A549 (cell line): ENCODE measurements at regions not wholly inside any gene's neighbourhood (a gene's known extent, or its start where the extent isn't known, plus 50 kb on each side); places are given as distances from the start of the nearest gene placed in this dataset.

Experiments
- ATAC-seq, 2 experiments: fragments of 200-7000 bp in 1 of 2; fragments of >200 bp in 1 of 2; cut with Nextera tagmentation in 1 of 2; cut with Tn5 transposase in 1 of 2; 3 replicates each; pipeline versions ENCODE4 v1.8.0 to v1.9.1; 2018 to 2020; ENCODE audit warnings: mild to moderate bottlenecking in 1 of 2, moderate library complexity in 1 of 2
- CTCF ChIA-PET: fragments of 300-600 bp; sonication (Branson Sonifier 250); formaldehyde crosslinking; extraction: SDS; loops from one replicate; lab custom pipeline; 2021; ENCODE audit warnings: antibody characterized with exemption, inconsistent platforms; lab: Yijun Ruan, JAX
- POLR2A ChIA-PET: fragments of 350-600 bp; formaldehyde crosslinking; extraction: SDS; loops from one replicate; lab custom pipeline; 2021; ENCODE audit warnings: antibody characterized with exemption, inconsistent platforms; lab: Yijun Ruan, JAX
- DNase-seq, 2 experiments: peaks; one replicate each; pipeline versions ENCODE4 v3.0.0 to v3.0.0-alpha.2; 2011 to 2016; ENCODE audit warnings: low read depth in 1 of 2, low spot score in 1 of 2
- FAIRE-seq: peaks from 2 replicates; lab custom pipeline; 2011; peaks lifted over from hg19 to GRCh38; lab: Jason Lieb, UNC
- H3K27ac ChIP-seq, 2 experiments: fragments of >200 bp; sonication (Bioruptor Twin); formaldehyde crosslinking; 3 replicates each; pipeline ENCODE4 v1.5.1; 2016 to 2017
- H3K4me1 ChIP-seq: fragments of >200 bp; sonication (Bioruptor Twin); formaldehyde crosslinking; 3 replicates; pipeline ENCODE4 v1.6.1; 2016
- H3K4me2 ChIP-seq: fragments of >200 bp; sonication (Bioruptor Twin); formaldehyde crosslinking; 3 replicates; pipeline ENCODE4 v1.6.1; 2016
- H3K4me3 ChIP-seq: fragments of >200 bp; sonication (Bioruptor Twin); formaldehyde crosslinking; 3 replicates; pipeline ENCODE4 v1.5.1; 2016
- H3K9me3 ChIP-seq: fragments of >200 bp; sonication (Bioruptor Twin); formaldehyde crosslinking; 3 replicates; pipeline ENCODE4 v1.6.1; 2016
- BHLHE40 ChIP-seq: IDR thresholded peaks from 2 replicates; pipeline ENCODE4 v1.6.1; 2012; ENCODE audit warnings: low read depth, low read length, inconsistent platforms
- CBX2 ChIP-seq: fragments of 200-600 bp; sonication (generic); IDR thresholded peaks from 2 replicates; pipeline ENCODE4 v1.6.1; 2016; ENCODE audit warnings: low read depth, mild to moderate bottlenecking, borderline replicate concordance
- CHD4 ChIP-seq: fragments of 200-600 bp; sonication (generic); IDR thresholded peaks from 2 replicates; pipeline ENCODE4 v1.6.1; 2016; ENCODE audit warnings: antibody characterized with exemption, mild to moderate bottlenecking, borderline replicate concordance
- CTCF ChIP-seq: fragments of >200 bp; sonication (Bioruptor Twin); formaldehyde crosslinking; IDR thresholded peaks from 3 replicates; pipeline ENCODE4 v1.5.1; 2016
- EHF ChIP-seq: fragments of 250-450 bp; sonication (Bioruptor Pico); IDR thresholded peaks from 2 replicates; pipeline ENCODE4 v1.5.0; 2020; ENCODE audit warnings: mild to moderate bottlenecking
- EHMT2 ChIP-seq: fragments of 200-600 bp; sonication (generic); IDR thresholded peaks from 2 replicates; pipeline ENCODE4 v1.6.1; 2016; ENCODE audit warnings: antibody characterized with exemption, low read depth, mild to moderate bottlenecking, moderate library complexity
- ELK1 ChIP-seq: fragments of 150-350 bp; IDR thresholded peaks from 2 replicates; pipeline ENCODE4 v1.6.1; 2014; ENCODE audit warnings: low read depth, mild to moderate bottlenecking, low read length
- EP300 ChIP-seq, 2 experiments: fragments of >200 bp; sonication (Bioruptor Twin); formaldehyde crosslinking; IDR thresholded peaks; 2 replicates in 1 of 2; 3 replicates in 1 of 2; pipeline ENCODE4 v1.6.1; 2016 to 2017
- FOSB ChIP-seq: fragments of 250-450 bp; sonication (Bioruptor Pico); IDR thresholded peaks from 2 replicates; pipeline ENCODE4 v1.5.0; 2020; ENCODE audit warnings: mild to moderate bottlenecking, moderate library complexity
- FOSL2 ChIP-seq, 2 experiments: fragments of 450-650 bp in 1 of 2; fragments of >200 bp in 1 of 2; sonication (Bioruptor Twin) in 1 of 2; formaldehyde crosslinking; IDR thresholded peaks; 2 replicates each; pipeline versions ENCODE4 v1.5.0 to v1.6.1; 2016 to 2020; ENCODE audit warnings: mild to moderate bottlenecking in 1 of 2, moderate library complexity in 1 of 2
- FOXS1 ChIP-seq: fragments of 250-450 bp; sonication (Bioruptor Pico); IDR thresholded peaks from 2 replicates; pipeline ENCODE4 v1.5.0; 2020; ENCODE audit warnings: mild to moderate bottlenecking, moderate library complexity
- GATA3 ChIP-seq: IDR thresholded peaks from 2 replicates; pipeline ENCODE4 v1.6.1; 2012; ENCODE audit warnings: borderline replicate concordance
- HDAC2 ChIP-seq: fragments of 200-600 bp; sonication (generic); IDR thresholded peaks from 2 replicates; pipeline ENCODE4 v1.6.1; 2016
- HES2 ChIP-seq: fragments of >200 bp; sonication (Bioruptor Twin); formaldehyde crosslinking; IDR thresholded peaks from 2 replicates; pipeline ENCODE4 v1.6.1; 2016
- HMGXB4 ChIP-seq: fragments of 250-450 bp; sonication (Bioruptor Pico); IDR thresholded peaks from 2 replicates; pipeline ENCODE4 v1.5.0; 2021; ENCODE audit warnings: mild to moderate bottlenecking, moderate library complexity, borderline replicate concordance
- HOXA7 ChIP-seq: fragments of 250-450 bp; sonication (Bioruptor Pico); IDR thresholded peaks from 2 replicates; pipeline ENCODE4 v1.5.0; 2020; ENCODE audit warnings: mild to moderate bottlenecking, moderate library complexity
- JUN ChIP-seq, 2 experiments: fragments of >200 bp; sonication (Bioruptor Twin); formaldehyde crosslinking; IDR thresholded peaks; 2 replicates in 1 of 2; 3 replicates in 1 of 2; pipeline ENCODE4 v1.6.1; 2016 to 2017
- MAFK ChIP-seq: fragments of 450-650 bp; IDR thresholded peaks from 2 replicates; pipeline ENCODE4 v1.6.1; 2014; ENCODE audit not compliant: partially characterized antibody
- MAX ChIP-seq: IDR thresholded peaks from 2 replicates; pipeline ENCODE4 v1.6.1; 2012
- NFE2L2 ChIP-seq: fragments of 150-350 bp; conservative IDR thresholded peaks from 2 replicates; pipeline ENCODE4 v1.6.1; 2014; ENCODE audit warnings: low read length
- NPAS2 ChIP-seq: fragments of 250-450 bp; sonication (Bioruptor Pico); IDR thresholded peaks from 2 replicates; pipeline ENCODE4 v1.8.0; 2022; ENCODE audit warnings: mild to moderate bottlenecking, moderate library complexity, borderline replicate concordance
- NR3C1 ChIP-seq: fragments of >200 bp; sonication (Bioruptor Twin); formaldehyde crosslinking; IDR thresholded peaks from 3 replicates; pipeline ENCODE4 v1.6.1; 2017
- PBX3 ChIP-seq: IDR thresholded peaks from 2 replicates; pipeline ENCODE4 v1.6.1; 2012
- PHF8 ChIP-seq: fragments of 200-600 bp; sonication (generic); IDR thresholded peaks from 2 replicates; pipeline ENCODE4 v1.6.1; 2016; ENCODE audit warnings: low read depth, mild to moderate bottlenecking, antibody characterized with exemption, moderate library complexity, borderline replicate concordance
- POLR2AphosphoS2 ChIP-seq: conservative IDR thresholded peaks from 2 replicates; pipeline ENCODE4 v1.6.1; 2012; ENCODE audit warnings: low read length, improper control_type of control experiment, inconsistent platforms
- REST ChIP-seq: fragments of 200-600 bp; sonication (generic); IDR thresholded peaks from 2 replicates; pipeline ENCODE4 v1.6.1; 2016; ENCODE audit warnings: antibody characterized with exemption, mild to moderate bottlenecking, moderate library complexity
- RFX5 ChIP-seq: fragments of 450-650 bp; IDR thresholded peaks from 2 replicates; pipeline ENCODE4 v1.7.1; 2014; ENCODE audit warnings: antibody characterized with exemption, mild to moderate bottlenecking, moderate library complexity
- SREBF2 ChIP-seq: fragments of 450-650 bp; IDR thresholded peaks from 2 replicates; pipeline ENCODE4 v1.6.1; 2014; ENCODE audit warnings: mild to moderate bottlenecking, moderate library complexity
- TFCP2L1 ChIP-seq: fragments of 250-450 bp; sonication (Bioruptor Pico); IDR thresholded peaks from 2 replicates; pipeline ENCODE4 v1.5.0; 2021; ENCODE audit warnings: mild to moderate bottlenecking
- TP53 ChIP-seq: fragments of 250-450 bp; sonication (Bioruptor Pico); IDR thresholded peaks from 2 replicates; pipeline ENCODE4 v1.5.0; 2021; ENCODE audit warnings: mild to moderate bottlenecking, moderate library complexity
- ZC3H11A ChIP-seq: fragments of 450-650 bp; IDR thresholded peaks from 2 replicates; pipeline ENCODE4 v1.6.1; 2014; ENCODE audit warnings: antibody characterized with exemption, mild to moderate bottlenecking
- WGBS: methylation state at CpG from one replicate; pipeline ENCODE4 v1.1.6; 2017; ENCODE audit errors: missing lambda C conversion rate; 5-methylcytosine and 5-hydroxymethylcytosine counted together

GRCh38 chr4:8771258-8771590 is 100.4 kb downstream of the HMX1 start:
- ATAC-seq = peak; percentile 11 to 29; a peak in 4 of 6 replicates

GRCh38 chr4:8770518-8771257 is 101.0 kb downstream of the HMX1 start:
- no peak for DNase-seq
- H3K4me3 ChIP-seq = no peak overlapping the region
- 51% methylated on average over 8 of the region's 20 CpGs for WGBS
- TF ChIP-seq FOSB (CRISPR knock-in tag) = no peak
- TF ChIP-seq TP53 (CRISPR knock-in tag) = no peak
- no peak for TF ChIP-seq MAX
- TF ChIP-seq REST = no peak
- no peak for TF ChIP-seq NR3C1
- TF ChIP-seq ELK1 = no peak
- no peak for TF ChIP-seq JUN (IDR thresholded peaks at IDR 0.05)
- TF ChIP-seq EHMT2 = no peak
- no peak for TF ChIP-seq CHD4
- no peak for TF ChIP-seq PBX3
- no peak for TF ChIP-seq BHLHE40
- no peak for TF ChIP-seq GATA3
- TF ChIP-seq ZC3H11A = no peak
- TF ChIP-seq CTCF = no peak
- TF ChIP-seq EHF (CRISPR knock-in tag) = no peak
- no peak for TF ChIP-seq HDAC2
- no peak for TF ChIP-seq MAFK
- no peak for TF ChIP-seq RFX5
- no peak for TF ChIP-seq NPAS2 (CRISPR knock-in tag)
- TF ChIP-seq, all 56 proteins: peak for 0
- ATAC-seq = peak; percentile 37 to 56; a peak in 4 of 6 replicates
- H3K4me2 ChIP-seq = no peak overlapping the region
- H3K27ac ChIP-seq = no peak overlapping the region
- H3K4me1 ChIP-seq = no peaks in the 10 kb centered on the region
- ChIA-PET POLR2A (no interaction called here), CTCF (no interaction called here)
- no peaks in the 10 kb centered on the region for H3K9me3 ChIP-seq
- FAIRE-seq = no peak

More at GRCh38 chr4:8771258-8771590, 100.4 kb downstream of the HMX1 start:
- Histone ChIP-seq H3K4me1 (no peaks in the 10 kb centered on the region), H3K27ac (no peak overlapping the region), H3K9me3 (no peaks in the 10 kb centered on the region)
- CTCF ChIA-PET = no interaction called here
- FAIRE-seq = no peak
- no peak for TF ChIP-seq CBX2
- TF ChIP-seq HES2 = no peak
- TF ChIP-seq PHF8 = no peak
- TF ChIP-seq FOSB (CRISPR knock-in tag) = no peak
- TF ChIP-seq FOSL2 (IDR thresholded peaks at IDR 0.05) = no peak
- TF ChIP-seq FOSL2 (CRISPR knock-in tag; IDR thresholded peaks at IDR 0.05) = no peak
- TF ChIP-seq FOXS1 = no peak
- no peak for TF ChIP-seq EP300 (IDR thresholded peaks at IDR 0.05)
- TF ChIP-seq SREBF2 = no peak
- TF ChIP-seq POLR2AphosphoS2 = no peak
- no peak for TF ChIP-seq HMGXB4
- TF ChIP-seq HOXA7 = no peak
- TF ChIP-seq NFE2L2 = no peak
- TF ChIP-seq TFCP2L1 (CRISPR knock-in tag) = no peak
- no peak for TF ChIP-seq EHF (CRISPR knock-in tag)
- TF ChIP-seq MAFK = no peak
- TF ChIP-seq, all 56 proteins: peak for 0
- POLR2A ChIA-PET = no interaction called here
- no peak overlapping the region for H3K4me2 ChIP-seq
- no peak for DNase-seq
- WGBS = 83% methylated on average over 1 of the region's 8 CpGs
- no peak overlapping the region for H3K4me3 ChIP-seq
